Fibroblast of pulmonary artery (primary cell): ENCODE measurements at regions not wholly inside any gene's neighbourhood (a gene's known extent, or its start where the extent isn't known, plus 50 kb on each side); places are given as distances from the start of the nearest gene placed in this dataset.
A peak's percentile ranks its signal among the peaks of the same experiment; 100 is the strongest.

Experiments used
- DNase-seq: peaks from one replicate; pipeline ENCODE4 v3.0.0-alpha.2; 2010; ENCODE audit warnings: low read depth
- H3K4me3 ChIP-seq: replicated peaks from 2 replicates; pipeline ENCODE4 v1.5.1; 2011; ENCODE audit warnings: low read depth, mild to moderate bottlenecking, control low read depth, low read length, moderate library complexity
- CTCF ChIP-seq: IDR thresholded peaks from 2 replicates; pipeline ENCODE4 v1.5.1; 2011; ENCODE audit warnings: mild to moderate bottlenecking, control low read depth, low read length, inconsistent platforms; ENCODE audit errors: missing control alignments

GRCh38 chr3:104734627-104735026 is 632.1 kb upstream of the ALCAM start:
- no peak for DNase-seq
- H3K4me3 ChIP-seq, result no peak overlapping the region
- no peak for TF ChIP-seq CTCF

GRCh38 chr3:104735691-104736090 is 631.0 kb upstream of the ALCAM start:
- peak; percentile 8 for DNase-seq
- H3K4me3 ChIP-seq, result no peak overlapping the region
- TF ChIP-seq CTCF, result no peak

GRCh38 chr3:104738271-104738670 is 628.4 kb upstream of the ALCAM start:
- no peak overlapping the region for H3K4me3 ChIP-seq
- peak; percentile 6 for DNase-seq

GRCh38 chr3:104740874-104741379 is 625.8 kb upstream of the ALCAM start:
- TF ChIP-seq CTCF, result no peak
- H3K4me3 ChIP-seq, result no peak overlapping the region
- DNase-seq, result no peak

More at GRCh38 chr3:104738271-104738670, 628.4 kb upstream of the ALCAM start:
- TF ChIP-seq CTCF, result no peak

- no peak for DNase-seq
- no peak for TF ChIP-seq CTCF
These were observed 624.7 kb upstream of the ALCAM start for GRCh38 chr3:104742044-104742443.

GRCh38 chr3:104745313-104745712 is 621.4 kb upstream of the ALCAM start:
- TF ChIP-seq CTCF, result no peak
- H3K4me3 ChIP-seq, result no peak overlapping the region
- no peak for DNase-seq

More at GRCh38 chr3:104742044-104742443, 624.7 kb upstream of the ALCAM start:
- H3K4me3 ChIP-seq, result no peak overlapping the region

GRCh38 chr3:104746056-104746455 is 620.7 kb upstream of the ALCAM start:
- no peak for DNase-seq
- TF ChIP-seq CTCF, result no peak
- H3K4me3 ChIP-seq, result no peak overlapping the region
